WI38 (cell line): ENCODE measurements at regions not wholly inside any gene's neighbourhood (a gene's known extent, or its start where the extent isn't known, plus 50 kb on each side); places are given as distances from the start of the nearest gene placed in this dataset.

Source experiments
- H3K4me3 ChIP-seq: 2 replicates; pipeline ENCODE4 v1.5.1; 2011; ENCODE audit warnings: low read depth, mild to moderate bottlenecking, control low read depth, low read length
- CTCF ChIP-seq: IDR thresholded peaks from 2 replicates; pipeline ENCODE4 v1.5.1; 2012; ENCODE audit warnings: low read depth, mild to moderate bottlenecking, control low read depth, low read length

GRCh38 chr16:55943267-55943666, 68.1 kb upstream of the CES5A start:
- no peak overlapping the region for H3K4me3 ChIP-seq
- TF ChIP-seq CTCF: no peak

DNA sequence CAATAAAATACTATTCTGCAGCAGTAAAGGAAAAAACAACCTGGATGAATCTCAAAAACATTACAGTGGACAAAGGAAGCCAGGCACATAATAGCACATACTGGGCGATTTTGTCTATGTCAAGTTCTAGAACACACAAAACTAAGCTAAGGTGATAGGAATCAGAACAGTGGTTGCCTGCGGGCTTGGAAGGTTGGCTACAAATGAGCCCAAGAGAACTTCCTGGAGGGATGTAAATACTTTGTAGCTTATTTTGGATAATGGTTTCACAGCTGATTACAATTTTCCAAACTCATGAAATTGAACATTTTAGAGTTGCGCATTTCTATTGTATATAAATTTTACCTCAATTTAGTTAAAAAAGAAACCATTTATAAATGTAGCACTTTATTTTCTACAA, 67.6 kb upstream of the CES5A start:
- no peak overlapping the region for H3K4me3 ChIP-seq
- TF ChIP-seq CTCF: no peak

- no peak for TF ChIP-seq CTCF
- H3K4me3 ChIP-seq: no peak overlapping the region
These were observed 66.4 kb upstream of the CES5A start for GRCh38 chr16:55941552-55941951.

- H3K4me3 ChIP-seq: no peak overlapping the region
- TF ChIP-seq CTCF: no peak
These were observed 63.0 kb upstream of the CES5A start for GRCh38 chr16:55938126-55938525.

GRCh38 chr16:55933038-55933437, 57.9 kb upstream of the CES5A start:
- TF ChIP-seq CTCF: no peak
- H3K4me3 ChIP-seq: no peak overlapping the region

- TF ChIP-seq CTCF: no peak
- no peak overlapping the region for H3K4me3 ChIP-seq
These were observed 54.9 kb upstream of the CES5A start for GRCh38 chr16:55930036-55930435.

- H3K4me3 ChIP-seq: no peak overlapping the region
- no peak for TF ChIP-seq CTCF
These were observed 54.0 kb upstream of the CES5A start for GRCh38 chr16:55929181-55929580.
